HG02840 (cell line): ENCODE measurements at regions not wholly inside any gene's neighbourhood (a gene's known extent, or its start where the extent isn't known, plus 50 kb on each side); places are given as distances from the start of the nearest gene placed in this dataset.

Experiments used
- ATAC-seq: cut with Tn5 transposase; IDR thresholded peaks from one replicate; pipeline ENCODE4 v1.9.1; 2021; ENCODE audit warnings: mild to moderate bottlenecking, moderate library complexity, moderate number of reproducible peaks; ENCODE audit not compliant: unreplicated experiment, low FRiP score

- no peak for ATAC-seq
Observed at GRCh38 chrX:5829469-5829868, 399.2 kb downstream of the NLGN4X start.

- ATAC-seq: no peak
Observed at GRCh38 chrX:5829060-5829459, 399.6 kb downstream of the NLGN4X start.

- no peak for ATAC-seq
Observed at GRCh38 chrX:5823903-5824302, 404.8 kb downstream of the NLGN4X start.

- ATAC-seq: no peak
Observed at GRCh38 chrX:5810636-5811035, 418.0 kb downstream of the NLGN4X start.

GRCh38 chrX:5807181-5807580 lies 421.5 kb downstream of the NLGN4X start:
- no peak for ATAC-seq

- no peak for ATAC-seq
Observed at GRCh38 chrX:5802391-5802790, 426.3 kb downstream of the NLGN4X start.

- ATAC-seq: no peak
Observed at GRCh38 chrX:5791721-5792120, 436.9 kb downstream of the NLGN4X start.

GRCh38 chrX:5788910-5789309 lies 439.8 kb downstream of the NLGN4X start:
- ATAC-seq: no peak

- ATAC-seq: no peak
Observed at GRCh38 chrX:5780821-5781220, 447.8 kb downstream of the NLGN4X start.

- ATAC-seq: no peak
Observed at GRCh38 chrX:5775846-5776430, 452.7 kb downstream of the NLGN4X start.

GRCh38 chrX:5774446-5774845 lies 454.2 kb downstream of the NLGN4X start:
- no peak for ATAC-seq

- no peak for ATAC-seq
Observed at GRCh38 chrX:5771441-5771840, 457.2 kb downstream of the NLGN4X start.

GRCh38 chrX:5756616-5757015 lies 472.1 kb downstream of the NLGN4X start:
- no peak for ATAC-seq

- ATAC-seq: no peak
Observed at GRCh38 chrX:5753291-5753690, 475.4 kb downstream of the NLGN4X start.

- ATAC-seq: no peak
Observed at GRCh38 chrX:5752831-5753230, 475.8 kb downstream of the NLGN4X start.

GRCh38 chrX:5748586-5749150 lies 480.0 kb downstream of the NLGN4X start:
- no peak for ATAC-seq

GRCh38 chrX:5746231-5746630 lies 482.4 kb downstream of the NLGN4X start:
- ATAC-seq: no peak

- no peak for ATAC-seq
Observed at GRCh38 chrX:5733501-5733900, 495.2 kb downstream of the NLGN4X start.

- no peak for ATAC-seq
Observed at GRCh38 chrX:5730556-5730955, 498.1 kb downstream of the NLGN4X start.

GRCh38 chrX:5726224-5726623 lies 502.4 kb downstream of the NLGN4X start:
- ATAC-seq: no peak

- ATAC-seq: no peak
Observed at GRCh38 chrX:5724123-5724522, 504.5 kb downstream of the NLGN4X start.

GRCh38 chrX:5718651-5719050 lies 510.0 kb downstream of the NLGN4X start:
- no peak for ATAC-seq

- no peak for ATAC-seq
Observed at GRCh38 chrX:5716666-5717065, 512.0 kb downstream of the NLGN4X start.
